Stomach (tissue), 4 donors: ENCODE measurements at regions not wholly inside any gene's neighbourhood (a gene's known extent, or its start where the extent isn't known, plus 50 kb on each side); places are given as distances from the start of the nearest gene placed in this dataset.

Source experiments
- EP300 ChIP-seq: sonication (generic); formaldehyde crosslinking; IDR thresholded peaks from one replicate; pipeline ENCODE4 v1.6.1; 2017; ENCODE audit warnings: antibody characterized with exemption
- POLR2A ChIP-seq, 4 donors: fragments of 450-650 bp; IDR thresholded peaks; one replicate each; pipeline ENCODE4 v1.6.1; 2016; ENCODE audit warnings: antibody characterized with exemption in 4 of 4, control low read depth in 2 of 4, mild to moderate bottlenecking in 1 of 4, moderate library complexity in 1 of 4
- POLR2AphosphoS5 ChIP-seq, 3 donors: sonication (generic); formaldehyde crosslinking; IDR thresholded peaks; one replicate each; pipeline ENCODE4 v1.6.1; 2016; ENCODE audit warnings: antibody characterized with exemption in 3 of 3
- TF ChIP-seq, protein P1 (sequence below), 7 experiments: fragments of 450-650 bp in 4 of 7; fragments of 200-600 bp in 3 of 7; sonication (generic) in 3 of 7; IDR thresholded peaks; one replicate each; pipeline ENCODE4 v1.5.1; 2016 to 2019; ENCODE audit warnings: antibody characterized with exemption in 7 of 7, control low read depth in 2 of 7, mild to moderate bottlenecking in 1 of 7

DNA sequence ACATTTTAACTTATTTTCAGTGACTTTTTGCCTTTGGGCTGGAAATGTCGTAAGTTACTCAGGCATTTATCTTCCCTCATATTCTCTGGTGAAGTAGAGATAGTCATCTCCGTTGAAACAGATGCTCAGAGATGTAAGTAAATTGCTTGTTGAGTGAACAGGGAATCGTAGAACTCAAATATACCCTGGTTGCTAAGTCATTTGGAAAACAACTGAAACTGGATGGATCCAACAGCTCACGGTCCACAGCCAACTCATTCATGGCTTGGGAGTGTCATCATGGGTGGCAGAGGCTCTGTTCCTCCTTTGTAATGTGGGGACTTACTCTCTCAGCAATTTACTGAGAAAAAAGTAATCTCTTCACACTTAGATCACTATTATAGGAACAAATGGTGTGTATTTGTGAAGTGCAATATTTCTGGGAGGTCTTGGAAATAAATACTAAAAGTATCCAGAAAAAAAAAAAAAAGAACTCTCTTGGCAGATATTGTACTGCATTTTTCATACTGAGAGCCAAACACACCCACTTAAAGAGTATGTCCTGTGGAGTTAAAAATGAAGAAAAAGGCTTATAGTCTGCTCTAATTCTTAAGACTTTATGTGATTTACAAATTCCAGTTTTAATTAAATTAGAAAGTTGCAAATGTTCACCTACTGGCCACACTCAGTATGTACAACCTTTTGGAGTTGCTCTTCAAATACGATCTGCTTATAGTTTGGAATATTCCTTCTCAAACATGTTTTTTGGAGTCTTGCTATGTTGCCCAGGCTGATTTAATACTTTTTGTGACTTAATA, 107.4 kb downstream of the LEPR start:
- no peak for TF ChIP-seq POLR2A (IDR thresholded peaks at IDR 0.05)
- TF ChIP-seq, protein P1, sequence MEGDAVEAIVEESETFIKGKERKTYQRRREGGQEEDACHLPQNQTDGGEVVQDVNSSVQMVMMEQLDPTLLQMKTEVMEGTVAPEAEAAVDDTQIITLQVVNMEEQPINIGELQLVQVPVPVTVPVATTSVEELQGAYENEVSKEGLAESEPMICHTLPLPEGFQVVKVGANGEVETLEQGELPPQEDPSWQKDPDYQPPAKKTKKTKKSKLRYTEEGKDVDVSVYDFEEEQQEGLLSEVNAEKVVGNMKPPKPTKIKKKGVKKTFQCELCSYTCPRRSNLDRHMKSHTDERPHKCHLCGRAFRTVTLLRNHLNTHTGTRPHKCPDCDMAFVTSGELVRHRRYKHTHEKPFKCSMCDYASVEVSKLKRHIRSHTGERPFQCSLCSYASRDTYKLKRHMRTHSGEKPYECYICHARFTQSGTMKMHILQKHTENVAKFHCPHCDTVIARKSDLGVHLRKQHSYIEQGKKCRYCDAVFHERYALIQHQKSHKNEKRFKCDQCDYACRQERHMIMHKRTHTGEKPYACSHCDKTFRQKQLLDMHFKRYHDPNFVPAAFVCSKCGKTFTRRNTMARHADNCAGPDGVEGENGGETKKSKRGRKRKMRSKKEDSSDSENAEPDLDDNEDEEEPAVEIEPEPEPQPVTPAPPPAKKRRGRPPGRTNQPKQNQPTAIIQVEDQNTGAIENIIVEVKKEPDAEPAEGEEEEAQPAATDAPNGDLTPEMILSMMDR (IDR thresholded peaks at IDR 0.05) = peak in 2 of 7 experiments; percentile 18 to 23
- no peak for TF ChIP-seq EP300
- no peak for TF ChIP-seq POLR2AphosphoS5 (IDR thresholded peaks at IDR 0.05)
